SH-SY5Y (cell line): ENCODE measurements at regions not wholly inside any gene's neighbourhood (a gene's known extent, or its start where the extent isn't known, plus 50 kb on each side); places are given as distances from the start of the nearest gene placed in this dataset.

ENCODE experiments used
- GATA2 ChIP-seq: IDR thresholded peaks from 2 replicates; pipeline ENCODE4 v1.6.1; 2011; ENCODE audit warnings: mild to moderate bottlenecking, low read depth, low read length
- GATA3 ChIP-seq: IDR thresholded peaks from 2 replicates; pipeline ENCODE4 v1.6.1; 2011; ENCODE audit warnings: low read depth, mild to moderate bottlenecking, low read length, moderate library complexity

GRCh38 chr2:217738061-217738460, 264.7 kb downstream of the TNS1 start:
- TF ChIP-seq GATA3 (no peak), GATA2 (no peak)
